Neural crest cell (in vitro differentiated cells): ENCODE measurements at regions not wholly inside any gene's neighbourhood (a gene's known extent, or its start where the extent isn't known, plus 50 kb on each side); places are given as distances from the start of the nearest gene placed in this dataset.
A peak's percentile ranks its signal among the peaks of the same experiment; 100 is the strongest.

Experiments used
- DNase-seq: peaks from one replicate; pipeline ENCODE4 v3.0.0; 2021; ENCODE audit warnings: low read depth, mixed read lengths, low spot score
- H3K27ac Mint-ChIP-seq: one replicate; pipeline ENCODE4 v1.8.0; 2021; ENCODE audit warnings: mild to moderate bottlenecking, mixed read lengths; ENCODE audit not compliant: unreplicated experiment
- H3K27me3 Mint-ChIP-seq: 2 replicates; pipeline ENCODE4 v1.8.0; 2021; ENCODE audit warnings: low read depth, mild to moderate bottlenecking, mixed read lengths
- H3K36me3 Mint-ChIP-seq: 2 replicates; pipeline ENCODE4 v1.8.0; 2021; ENCODE audit warnings: low read depth, mild to moderate bottlenecking, mixed read lengths
- H3K4me1 Mint-ChIP-seq: 2 replicates; pipeline ENCODE4 v1.8.0; 2021; ENCODE audit warnings: mixed read lengths
- H3K4me3 Mint-ChIP-seq: one replicate; pipeline ENCODE4 v1.8.0; 2021; ENCODE audit warnings: mild to moderate bottlenecking, mixed read lengths
- H3K9me3 Mint-ChIP-seq: 2 replicates; pipeline ENCODE4 v1.8.0; 2021; ENCODE audit warnings: mixed read lengths
- CTCF ChIP-seq: fragments of 200-600 bp; sonication (generic); conservative IDR thresholded peaks from 2 replicates; pipeline ENCODE4 v1.5.0; 2021; ENCODE audit warnings: antibody characterized with exemption, mild to moderate bottlenecking

- H3K36me3 Mint-ChIP-seq = no peaks in the 10 kb centered on the region
- H3K9me3 Mint-ChIP-seq = no peaks in the 10 kb centered on the region
- H3K27ac Mint-ChIP-seq = no peak overlapping the region
- peaks cover 14% of the 10 kb centered on the region for H3K4me1 Mint-ChIP-seq
- DNase-seq = no peak
- TF ChIP-seq CTCF = no peak
- no peak overlapping the region for H3K4me3 Mint-ChIP-seq
- H3K27me3 Mint-ChIP-seq = peaks cover 4% of the 10 kb centered on the region
Measured at GRCh38 chr20:40811004-40811403, 122.0 kb upstream of the MAFB start.

GRCh38 chr20:40811660-40812414 is 122.8 kb upstream of the MAFB start:
- H3K27me3 Mint-ChIP-seq = peaks cover 4% of the 10 kb centered on the region
- H3K4me1 Mint-ChIP-seq = peaks cover 14% of the 10 kb centered on the region
- TF ChIP-seq CTCF = no peak
- no peak overlapping the region for H3K27ac Mint-ChIP-seq
- H3K9me3 Mint-ChIP-seq = no peaks in the 10 kb centered on the region
- no peak for DNase-seq
- H3K4me3 Mint-ChIP-seq = no peak overlapping the region
- no peaks in the 10 kb centered on the region for H3K36me3 Mint-ChIP-seq

GRCh38 chr20:40812415-40812925 is 123.4 kb upstream of the MAFB start:
- H3K4me3 Mint-ChIP-seq = no peak overlapping the region
- peaks cover 9% of the 10 kb centered on the region for H3K4me1 Mint-ChIP-seq
- no peaks in the 10 kb centered on the region for H3K9me3 Mint-ChIP-seq
- no peak for TF ChIP-seq CTCF
- no peaks in the 10 kb centered on the region for H3K36me3 Mint-ChIP-seq
- no peak overlapping the region for H3K27ac Mint-ChIP-seq
- H3K27me3 Mint-ChIP-seq = no peaks in the 10 kb centered on the region
- no peak for DNase-seq

DNA sequence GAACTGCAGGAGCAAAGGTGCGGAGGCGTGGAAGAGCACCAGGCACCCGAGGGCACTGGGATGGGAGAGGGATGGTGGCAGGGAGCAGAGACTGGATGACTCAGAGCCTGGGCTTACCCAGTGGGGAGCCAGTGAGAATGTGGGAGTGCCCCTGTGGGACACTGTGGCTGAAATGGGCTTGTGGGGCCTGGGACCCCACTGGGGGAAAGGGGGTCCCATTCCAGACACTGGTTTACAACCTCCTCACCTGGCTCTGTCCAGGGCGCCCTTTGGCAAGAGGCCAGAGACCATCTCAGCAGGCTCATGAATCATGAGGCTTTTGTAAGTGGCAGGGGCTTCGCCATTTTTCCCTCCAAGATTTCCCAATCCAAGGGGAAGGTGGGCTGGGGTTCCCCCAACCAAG is 124.0 kb upstream of the MAFB start:
- DNase-seq = no peak
- TF ChIP-seq CTCF = no peak
- Mint-ChIP-seq H3K36me3 (no peaks in the 10 kb centered on the region), H3K4me3 (no peak overlapping the region), H3K27me3 (no peaks in the 10 kb centered on the region), H3K27ac (peak overlapping the region; percentile 52), H3K9me3 (no peaks in the 10 kb centered on the region), H3K4me1 (peaks cover 9% of the 10 kb centered on the region)

DNA sequence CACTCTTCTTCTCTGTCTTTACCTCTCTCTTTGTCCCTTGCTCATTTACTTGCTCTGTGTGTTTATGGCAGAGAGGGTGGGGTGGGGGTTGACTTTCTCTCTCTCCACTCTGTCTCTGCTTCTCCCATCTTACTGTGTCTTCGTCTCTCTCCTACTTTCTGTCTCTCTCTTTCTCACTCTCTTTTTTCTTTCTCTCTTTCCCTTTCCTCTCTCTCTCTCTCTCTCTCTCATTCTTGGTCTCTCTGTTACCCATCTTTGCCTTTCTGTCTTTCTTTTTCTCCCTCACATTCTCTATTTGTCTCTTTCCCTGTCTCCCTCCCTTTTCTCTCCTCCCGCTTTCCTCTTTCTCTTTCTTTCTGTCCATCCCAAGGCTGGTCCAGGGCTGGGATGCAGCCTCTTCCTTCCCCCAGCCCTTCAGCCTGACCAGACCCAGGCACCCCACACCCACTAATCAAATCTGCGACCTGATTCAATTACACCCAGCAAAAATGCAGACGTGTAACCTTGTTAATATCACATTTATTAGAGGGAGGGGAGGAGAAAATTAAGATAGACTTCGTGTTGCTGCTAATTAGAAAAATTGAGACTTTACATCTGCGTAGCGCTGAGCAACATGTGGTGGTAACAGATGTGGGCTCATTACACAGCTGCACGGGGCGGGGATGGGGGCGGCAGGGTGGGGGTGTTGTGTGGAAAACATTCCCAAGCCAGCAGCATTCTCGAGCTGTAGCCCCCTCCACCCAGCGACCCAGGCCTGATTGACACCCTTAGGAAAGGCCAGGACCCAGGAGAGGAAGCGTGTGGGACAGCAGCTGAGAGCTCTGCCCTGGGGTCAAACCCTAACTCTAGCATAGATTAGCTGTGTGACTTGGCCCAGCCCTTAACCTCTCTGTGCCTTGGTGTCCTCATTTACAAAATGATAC is 124.9 kb upstream of the MAFB start:
- Mint-ChIP-seq H3K27me3 (peaks cover 2% of the 10 kb centered on the region), H3K27ac (peak overlapping the region; percentile 20), H3K4me1 (peaks cover 9% of the 10 kb centered on the region), H3K36me3 (no peaks in the 10 kb centered on the region), H3K4me3 (no peak overlapping the region), H3K9me3 (peaks cover 4% of the 10 kb centered on the region)
- no peak for DNase-seq
- TF ChIP-seq CTCF = no peak
